ENCODE measurements at regions not wholly inside any gene's neighbourhood (a gene's known extent, or its start where the extent isn't known, plus 50 kb on each side); places are given as distances from the start of the nearest gene placed in this dataset.
"Not testable (repeated sequence)": the region's sequence is repeated elsewhere in the genome, so short reads cannot be mapped to it uniquely, and the experiment has no call there.

- H3K27ac ChIP-seq (ENCODE audit: low read length); intact Hi-C loops (cut with micrococcal nuclease); DNase-seq; H3K4me1 ChIP-seq (ENCODE audit: control insufficient read depth, insufficient read depth, low read length); H3K9me3 Mint-ChIP-seq; H3K4me3 ChIP-seq (ENCODE audit: low read length); H3K9me3 ChIP-seq (ENCODE audit: control insufficient read depth, insufficient read depth, low read length); H3K4me3 Mint-ChIP-seq; H3K27me3 ChIP-seq (ENCODE audit: control insufficient read depth, insufficient read depth, low read length); H3K36me3 ChIP-seq (ENCODE audit: control insufficient read depth, insufficient read depth, low read length); ATAC-seq; H3K4me1 Mint-ChIP-seq; H3K36me3 Mint-ChIP-seq; H3K27ac Mint-ChIP-seq: not testable (repeated sequence)
- 89% methylated on average over 3 of the region's 6 CpGs for WGBS (ENCODE audit: insufficient coverage)
- H3K27me3 Mint-ChIP-seq (ENCODE audit: low read depth in 2 of 2), result peaks cover 4 to 17% of the 10 kb centered on the region in 2 donors
Measured at GRCh38 chr21:31819692-31820091, 53.1 kb upstream of the HUNK start.

- intact Hi-C loops (cut with micrococcal nuclease); H3K27ac Mint-ChIP-seq; H3K4me3 Mint-ChIP-seq; H3K36me3 ChIP-seq (ENCODE audit: control insufficient read depth, insufficient read depth, low read length); H3K27me3 Mint-ChIP-seq (ENCODE audit: low read depth in 2 of 2); H3K27me3 ChIP-seq (ENCODE audit: control insufficient read depth, insufficient read depth, low read length); H3K9me3 Mint-ChIP-seq; H3K4me1 Mint-ChIP-seq; H3K4me3 ChIP-seq (ENCODE audit: low read length); H3K4me1 ChIP-seq (ENCODE audit: control insufficient read depth, insufficient read depth, low read length); H3K36me3 Mint-ChIP-seq; H3K9me3 ChIP-seq (ENCODE audit: control insufficient read depth, insufficient read depth, low read length); H3K27ac ChIP-seq (ENCODE audit: low read length); DNase-seq; ATAC-seq: not testable (repeated sequence)
- 75% methylated on average over 1 of the region's 3 CpGs for WGBS (ENCODE audit: insufficient coverage)
Measured at GRCh38 chr21:31814356-31814755, 58.5 kb upstream of the HUNK start.

- no peaks in the 10 kb centered on the region for H3K4me1 ChIP-seq (ENCODE audit: control insufficient read depth, insufficient read depth, low read length)
- ATAC-seq (no peak), DNase-seq (no peak)
- no peaks in the 10 kb centered on the region for H3K9me3 ChIP-seq (ENCODE audit: control insufficient read depth, insufficient read depth, low read length)
- intact Hi-C loops (cut with micrococcal nuclease), result no loop called here
- H3K4me3 Mint-ChIP-seq, result no peak overlapping the region
- H3K27me3 ChIP-seq (ENCODE audit: control insufficient read depth, insufficient read depth, low read length), result no peaks in the 10 kb centered on the region
- H3K27me3 Mint-ChIP-seq (ENCODE audit: low read depth in 2 of 2), result peaks cover 1 to 10% of the 10 kb centered on the region in 2 donors
- no peak overlapping the region for H3K4me3 ChIP-seq (ENCODE audit: low read length)
- H3K36me3 Mint-ChIP-seq, result no peaks in the 10 kb centered on the region
- no peaks in the 10 kb centered on the region for H3K36me3 ChIP-seq (ENCODE audit: control insufficient read depth, insufficient read depth, low read length)
- TF ChIP-seq CTCF (IDR thresholded peaks at IDR 0.05), result no peak
- no peak overlapping the region for H3K27ac ChIP-seq (ENCODE audit: low read length)
- no peaks in the 10 kb centered on the region for H3K4me1 Mint-ChIP-seq
- 93% methylated on average over 1 of the region's 1 CpG for WGBS (ENCODE audit: insufficient coverage)
- no peak overlapping the region for H3K27ac Mint-ChIP-seq
- no peaks in the 10 kb centered on the region for H3K9me3 Mint-ChIP-seq
Measured at GRCh38 chr21:31813862-31814261, 59.0 kb upstream of the HUNK start.

GRCh38 chr21:31804008-31804394, 68.8 kb upstream of the HUNK start:
- 49% methylated on average over 3 of the region's 5 CpGs for WGBS (ENCODE audit: insufficient coverage)
- H3K9me3 ChIP-seq (ENCODE audit: control insufficient read depth, insufficient read depth, low read length), result no peaks in the 10 kb centered on the region
- H3K27ac ChIP-seq (ENCODE audit: low read length), result no peak overlapping the region
- no peak for TF ChIP-seq CTCF (IDR thresholded peaks at IDR 0.05)
- ATAC-seq (no peak), DNase-seq (no peak)
- H3K9me3 Mint-ChIP-seq, result peaks cover 0 to 3% of the 10 kb centered on the region in 2 donors
- no peaks in the 10 kb centered on the region for H3K36me3 Mint-ChIP-seq
- H3K4me3 ChIP-seq (ENCODE audit: low read length), result no peak overlapping the region
- peaks cover 0 to 16% of the 10 kb centered on the region in 2 donors for H3K27me3 Mint-ChIP-seq (ENCODE audit: low read depth in 2 of 2)
- no peak overlapping the region for H3K4me3 Mint-ChIP-seq
- no peak overlapping the region for H3K27ac Mint-ChIP-seq
- H3K4me1 Mint-ChIP-seq, result no peaks in the 10 kb centered on the region
- intact Hi-C loops (cut with micrococcal nuclease), result no loop called here
- no peaks in the 10 kb centered on the region for H3K27me3 ChIP-seq (ENCODE audit: control insufficient read depth, insufficient read depth, low read length)
- H3K36me3 ChIP-seq (ENCODE audit: control insufficient read depth, insufficient read depth, low read length), result no peaks in the 10 kb centered on the region
- H3K4me1 ChIP-seq (ENCODE audit: control insufficient read depth, insufficient read depth, low read length), result no peaks in the 10 kb centered on the region

Measured in natural killer cell (primary cell).